RKO (cell line): ENCODE measurements at regions not wholly inside any gene's neighbourhood (a gene's known extent, or its start where the extent isn't known, plus 50 kb on each side); places are given as distances from the start of the nearest gene placed in this dataset.
"Not testable (repeated sequence)": the region's sequence is repeated elsewhere in the genome, so short reads cannot be mapped to it uniquely, and the experiment has no call there.

Experiments
- DNase-seq: peaks from one replicate; pipeline ENCODE4 v3.0.0-alpha.2; 2016; ENCODE audit warnings: low spot score

GRCh38 chr5:67809589-67809988 lies 406.0 kb upstream of the PIK3R1 start:
- DNase-seq, result no peak

GRCh38 chr5:67808340-67808739 lies 407.2 kb upstream of the PIK3R1 start:
- no peak for DNase-seq

GRCh38 chr5:67807439-67807888 lies 408.1 kb upstream of the PIK3R1 start:
- no peak for DNase-seq

- no peak for DNase-seq
Measured at GRCh38 chr5:67806654-67807438, 408.7 kb upstream of the PIK3R1 start.

- DNase-seq, result no peak
Measured at GRCh38 chr5:67805666-67806348, 409.7 kb upstream of the PIK3R1 start.

- no peak for DNase-seq
Measured at GRCh38 chr5:67802766-67803165, 412.8 kb upstream of the PIK3R1 start.

GRCh38 chr5:67799732-67800234 lies 415.8 kb upstream of the PIK3R1 start:
- no peak for DNase-seq

GRCh38 chr5:67798470-67798869 lies 417.1 kb upstream of the PIK3R1 start:
- not testable (repeated sequence) for DNase-seq

- DNase-seq, result no peak
Measured at GRCh38 chr5:67795781-67796477, 419.6 kb upstream of the PIK3R1 start.

GRCh38 chr5:67793966-67794365 lies 421.6 kb upstream of the PIK3R1 start:
- DNase-seq, result no peak

GRCh38 chr5:67793418-67793817 lies 422.1 kb upstream of the PIK3R1 start:
- no peak for DNase-seq

- no peak for DNase-seq
Measured at GRCh38 chr5:67792891-67793290, 422.7 kb upstream of the PIK3R1 start.

GRCh38 chr5:67790390-67790789 lies 425.2 kb upstream of the PIK3R1 start:
- DNase-seq, result no peak

- not testable (repeated sequence) for DNase-seq
Measured at GRCh38 chr5:67779893-67780623, 435.5 kb upstream of the PIK3R1 start.

- DNase-seq, result no peak
Measured at GRCh38 chr5:67774786-67775185, 440.8 kb upstream of the PIK3R1 start.

- DNase-seq, result no peak
Measured at GRCh38 chr5:67774267-67774552, 441.3 kb upstream of the PIK3R1 start.

GRCh38 chr5:67773411-67774266 lies 441.9 kb upstream of the PIK3R1 start:
- no peak for DNase-seq

GRCh38 chr5:67771791-67772190 lies 443.8 kb upstream of the PIK3R1 start:
- DNase-seq, result no peak

GRCh38 chr5:67771221-67771620 lies 444.3 kb upstream of the PIK3R1 start:
- DNase-seq, result no peak

- no peak for DNase-seq
Measured at GRCh38 chr5:67770431-67771025, 445.0 kb upstream of the PIK3R1 start.

GRCh38 chr5:67765697-67766096 lies 449.9 kb upstream of the PIK3R1 start:
- DNase-seq, result no peak
